GM12878 (cell line): ENCODE measurements at regions not wholly inside any gene's neighbourhood (a gene's known extent, or its start where the extent isn't known, plus 50 kb on each side); places are given as distances from the start of the nearest gene placed in this dataset.

Experiments
- ATF3 ChIP-seq: IDR thresholded peaks from 2 replicates; pipeline ENCODE4 v1.6.1; 2011; ENCODE audit warnings: low read depth, mild to moderate bottlenecking, low read length, moderate library complexity, borderline replicate concordance; ENCODE audit errors: extremely low read depth
- BRCA1 ChIP-seq: IDR thresholded peaks from 2 replicates; pipeline ENCODE4 v1.6.1; 2011; ENCODE audit warnings: low read depth, low read length, improper control_type of control experiment
- CBX3 ChIP-seq: fragments of 200-600 bp; sonication (generic); IDR thresholded peaks from 2 replicates; pipeline ENCODE4 v1.6.1; 2016; ENCODE audit warnings: low read depth, borderline replicate concordance
- CBX5 ChIP-seq: sonication (generic); IDR thresholded peaks from 2 replicates; pipeline ENCODE4 v1.6.1; 2016; ENCODE audit warnings: low read depth, moderate library complexity, mild to moderate bottlenecking, inconsistent platforms
- EED ChIP-seq: sonication (generic); IDR thresholded peaks from 2 replicates; pipeline ENCODE4 v1.6.1; 2016; ENCODE audit warnings: antibody characterized with exemption, low read depth
- IRF5 ChIP-seq: fragments of 450-650 bp; IDR thresholded peaks from 2 replicates; pipeline ENCODE4 v1.6.1; 2017; ENCODE audit warnings: borderline replicate concordance
- SMAD5 ChIP-seq: IDR thresholded peaks from 2 replicates; pipeline ENCODE4 v1.6.1; 2016; ENCODE audit warnings: antibody characterized with exemption, low read depth
- SMARCA5 ChIP-seq: fragments of 450-650 bp; IDR thresholded peaks from 2 replicates; pipeline ENCODE4 v1.6.1; 2017; ENCODE audit warnings: mild to moderate bottlenecking
- SP1 ChIP-seq: IDR thresholded peaks from one replicate; pipeline ENCODE4 v1.6.1; 2011; ENCODE audit warnings: low read depth, low read length
- YBX1 ChIP-seq: fragments of 450-650 bp; IDR thresholded peaks from 2 replicates; pipeline ENCODE4 v1.6.1; 2016; ENCODE audit warnings: antibody characterized with exemption
- ZNF592 ChIP-seq: fragments of 450-650 bp; IDR thresholded peaks from 2 replicates; pipeline ENCODE4 v1.6.1; 2017; ENCODE audit warnings: mild to moderate bottlenecking, moderate library complexity

GRCh38 chr10:91167406-91167805 is 53.1 kb upstream of the PCGF5 start (continued):
- TF ChIP-seq ZNF592 = no peak
- TF ChIP-seq CBX5 = no peak
- TF ChIP-seq SMARCA5 = no peak
- no peak for TF ChIP-seq EED
- TF ChIP-seq BRCA1 = no peak
- no peak for TF ChIP-seq SMAD5
- TF ChIP-seq ATF3 = no peak
- no peak for TF ChIP-seq CBX3
- no peak for TF ChIP-seq YBX1
- TF ChIP-seq IRF5 = no peak
- no peak for TF ChIP-seq SP1
